HG03196 (cell line): ENCODE measurements at regions not wholly inside any gene's neighbourhood (a gene's known extent, or its start where the extent isn't known, plus 50 kb on each side); places are given as distances from the start of the nearest gene placed in this dataset.
"Not testable (repeated sequence)": the region's sequence is repeated elsewhere in the genome, so short reads cannot be mapped to it uniquely, and the experiment has no call there.

Source experiments
- ATAC-seq: cut with Tn5 transposase; IDR thresholded peaks from one replicate; pipeline ENCODE4 v1.9.1; 2021; ENCODE audit not compliant: unreplicated experiment

DNA sequence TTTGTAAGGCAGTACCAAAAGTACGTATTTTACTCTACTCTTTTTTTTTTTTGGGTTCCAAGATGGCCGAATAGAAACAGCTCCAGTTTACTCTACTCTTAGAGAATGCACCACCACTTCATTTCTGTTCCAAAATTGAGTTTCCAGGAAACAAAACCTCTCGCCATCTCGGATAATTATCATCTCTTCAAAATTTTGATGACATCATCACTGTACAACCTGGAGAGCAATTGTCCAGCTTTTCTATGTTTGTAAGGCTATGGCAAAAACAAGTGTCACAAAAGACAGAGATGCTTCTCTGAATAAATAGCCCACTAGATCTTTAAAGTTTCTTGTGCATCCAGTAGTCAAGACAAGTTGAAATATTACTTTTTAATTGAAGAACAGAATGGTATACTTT is 1631.9 kb upstream of the CDH6 start:
- ATAC-seq = no peak

DNA sequence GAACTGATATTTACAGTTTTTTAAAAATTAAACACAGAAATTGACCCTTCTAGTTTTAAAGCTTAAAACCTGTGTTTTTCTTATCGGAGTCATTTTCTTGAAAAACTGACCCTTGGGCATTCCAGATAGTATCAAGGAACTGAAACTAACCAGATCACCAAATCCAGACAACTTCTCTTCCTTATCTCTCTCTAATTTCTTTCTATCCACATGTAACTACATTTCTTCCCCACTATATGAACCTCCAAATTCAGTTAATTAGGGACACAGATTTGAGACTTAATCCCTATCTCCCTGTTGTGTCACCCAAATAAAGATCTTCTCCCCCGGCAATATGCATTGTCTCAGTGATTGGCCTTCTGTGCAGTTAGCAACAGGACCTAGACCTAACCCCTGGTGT is 1643.0 kb upstream of the CDH6 start:
- no peak for ATAC-seq

DNA sequence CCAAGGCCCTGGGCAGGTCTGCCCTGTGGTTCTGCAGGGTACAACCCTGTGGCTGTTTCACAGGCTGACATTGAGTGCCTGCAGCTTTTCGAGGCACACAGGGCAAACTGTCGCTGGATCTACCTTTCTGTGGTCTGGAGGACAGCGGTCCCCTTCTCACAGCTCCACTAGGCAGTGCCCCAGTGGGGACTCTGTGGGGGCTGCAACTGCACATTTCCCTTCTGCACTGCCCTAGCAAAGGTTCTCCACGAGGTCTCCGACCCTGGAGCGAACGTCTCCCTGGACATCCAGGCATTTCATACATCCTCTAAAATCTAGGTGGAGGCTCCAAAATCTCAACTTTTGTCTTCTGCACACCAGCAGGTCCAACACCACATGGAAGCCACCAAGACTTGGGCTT is 1645.2 kb upstream of the CDH6 start:
- ATAC-seq = no peak

DNA sequence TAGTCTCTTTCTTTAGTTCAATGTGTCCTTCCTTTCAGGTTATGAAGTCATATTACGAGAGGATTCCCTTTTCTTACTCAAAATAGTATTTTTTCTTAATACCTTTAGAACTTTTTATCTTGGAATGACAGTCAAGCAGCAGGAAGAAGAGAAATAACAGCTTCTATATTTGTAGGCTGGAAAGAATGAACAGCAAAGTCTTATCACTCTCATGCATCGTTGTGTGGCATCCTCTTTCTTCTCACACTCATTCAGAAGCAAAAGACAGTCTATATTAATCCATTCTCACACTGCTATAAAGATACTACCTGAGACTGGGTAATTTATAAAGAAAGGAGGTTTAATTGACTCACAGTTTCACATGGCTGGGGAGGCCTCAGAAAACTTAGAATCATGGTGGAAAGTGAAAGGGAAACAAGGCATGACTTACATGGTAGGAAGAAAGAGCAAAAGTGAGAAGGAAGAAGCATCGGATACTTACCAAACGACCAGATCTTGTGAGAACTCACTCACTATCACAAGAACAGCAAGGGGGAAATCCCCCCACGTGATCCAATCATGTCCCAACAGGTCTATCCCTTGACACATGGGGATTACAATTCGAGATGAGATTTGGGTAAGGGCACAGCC is 1646.1 kb upstream of the CDH6 start:
- ATAC-seq = no peak

DNA sequence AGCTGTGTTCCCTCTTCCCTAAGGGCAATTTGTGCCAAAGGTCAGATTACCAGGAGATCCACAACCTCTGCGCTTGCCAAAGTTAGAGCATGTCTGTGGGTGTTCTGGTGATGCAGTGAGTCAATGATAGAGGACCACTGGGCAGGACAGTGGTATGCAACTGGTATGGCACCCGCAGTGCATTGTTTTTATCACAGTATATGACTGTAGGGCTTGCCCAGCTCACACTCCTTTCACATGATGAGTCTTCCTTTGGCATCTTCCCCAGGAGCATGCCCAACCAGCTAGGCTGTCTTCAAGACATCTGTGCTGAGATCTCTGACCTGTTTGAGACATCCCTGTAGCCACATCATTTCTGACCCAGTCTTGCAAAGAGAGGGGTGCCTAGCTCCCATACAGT is 1650.0 kb upstream of the CDH6 start:
- no peak for ATAC-seq

DNA sequence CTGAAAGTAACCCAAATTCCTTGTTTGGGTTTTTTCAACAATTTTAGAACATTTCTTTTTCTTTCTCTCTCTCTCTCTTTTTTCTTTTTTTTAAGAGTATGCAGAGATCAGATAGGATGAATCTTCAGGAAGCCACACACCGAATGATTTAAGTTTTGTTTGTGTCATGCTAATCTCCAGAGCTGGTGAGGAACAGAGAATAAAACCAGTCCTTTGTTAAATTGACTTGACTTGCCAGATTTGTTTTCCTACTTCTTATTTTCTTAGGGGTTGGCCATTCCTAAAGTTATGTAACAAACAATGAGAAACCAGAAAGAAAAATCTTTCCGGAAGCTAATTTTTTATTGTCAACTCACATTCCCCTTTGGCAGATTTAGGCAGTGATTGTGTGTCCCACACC is 1669.3 kb upstream of the CDH6 start:
- ATAC-seq = no peak

DNA sequence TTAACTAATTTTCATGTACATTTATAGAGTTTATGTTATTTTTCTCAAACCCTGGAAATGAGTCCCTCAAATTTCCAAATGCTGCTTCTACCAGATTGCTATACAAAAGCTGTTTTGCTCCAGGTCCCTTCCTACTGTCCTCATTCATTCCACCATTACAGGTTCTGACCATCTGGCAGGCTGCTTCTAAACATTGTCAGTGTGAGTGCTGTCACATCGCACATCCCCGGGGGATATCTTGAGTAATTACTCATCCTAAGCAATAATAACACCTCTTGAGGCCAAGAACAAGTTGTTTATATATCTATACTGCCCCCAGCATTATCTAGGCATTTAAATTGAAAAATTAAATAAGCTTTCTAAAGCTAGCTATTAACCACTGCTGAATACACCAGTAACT is 1675.3 kb upstream of the CDH6 start:
- ATAC-seq = no peak

DNA sequence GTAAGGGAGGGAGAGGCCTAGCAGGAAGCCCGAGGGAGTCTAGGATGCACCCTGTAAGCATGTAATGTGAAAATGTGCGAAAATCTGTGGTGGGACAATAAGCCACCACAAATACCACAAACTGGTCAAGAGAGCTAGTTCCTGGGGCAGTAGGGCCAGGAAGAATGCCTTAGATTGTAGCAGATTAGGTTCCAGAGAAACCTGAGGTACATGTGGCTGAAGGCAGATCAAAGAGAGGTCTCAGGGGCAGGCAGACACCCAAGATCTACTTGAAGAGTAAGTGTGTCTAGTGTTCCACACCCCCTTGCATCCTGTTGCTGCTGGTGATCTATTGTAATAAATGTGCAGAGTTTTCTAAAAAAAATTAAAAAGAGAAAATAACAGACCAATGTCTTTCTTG is 1677.3 kb upstream of the CDH6 start:
- no peak for ATAC-seq

DNA sequence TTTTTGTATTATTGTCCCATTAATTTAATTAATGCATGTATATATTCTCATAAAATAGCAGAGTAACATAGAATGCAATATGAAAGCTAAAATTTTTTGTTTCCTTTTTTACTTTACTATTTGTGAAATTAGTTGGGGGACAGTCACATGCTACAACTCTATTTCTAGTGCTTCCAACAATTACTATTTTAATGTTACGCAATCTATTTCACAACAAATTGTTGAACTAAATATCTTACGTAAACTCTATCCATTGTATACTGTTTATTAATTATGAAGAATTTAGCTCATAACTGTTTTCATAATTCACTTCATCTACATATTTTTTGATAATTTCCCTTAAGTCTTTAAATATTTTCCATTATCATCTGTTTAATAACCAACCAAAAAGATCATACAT is 1685.4 kb upstream of the CDH6 start:
- no peak for ATAC-seq

DNA sequence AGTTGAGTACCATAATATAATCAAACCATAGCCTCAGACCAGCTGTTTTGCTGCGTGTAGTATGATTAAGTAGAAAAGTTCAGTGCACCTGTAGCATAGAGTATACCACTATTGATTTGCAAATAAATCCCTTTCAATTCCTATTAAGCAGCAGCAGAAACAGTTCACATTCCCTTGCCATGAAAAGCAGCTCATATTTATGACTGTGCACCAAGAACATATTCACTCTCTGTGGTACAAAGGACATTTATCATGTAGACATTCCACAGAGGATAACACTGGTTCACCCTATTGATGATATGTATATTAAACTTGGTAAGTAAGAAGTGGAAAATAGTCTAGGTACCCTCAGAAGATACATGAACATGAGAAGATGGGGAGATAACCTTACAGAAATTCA is 1689.1 kb upstream of the CDH6 start:
- ATAC-seq = no peak

DNA sequence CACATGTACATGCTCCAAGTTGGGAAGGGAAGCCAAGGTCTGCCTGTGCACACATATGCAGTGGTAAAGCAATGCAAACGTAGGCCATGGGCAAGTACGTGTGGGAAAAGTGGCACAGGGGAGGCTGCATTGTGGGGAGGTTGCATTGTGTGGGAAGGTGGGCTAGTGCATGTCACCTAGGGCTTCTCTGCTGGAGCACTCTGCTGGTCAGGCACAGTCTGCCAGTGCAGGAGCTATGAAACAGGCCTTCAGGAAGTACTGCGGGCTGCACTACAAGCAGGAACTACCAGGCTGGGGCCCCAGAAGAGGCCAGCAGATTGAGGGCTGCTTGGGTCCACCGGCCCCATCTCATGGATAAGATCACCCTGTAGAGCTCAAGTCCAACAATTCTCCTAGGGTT is 1694.6 kb upstream of the CDH6 start:
- ATAC-seq = no peak

DNA sequence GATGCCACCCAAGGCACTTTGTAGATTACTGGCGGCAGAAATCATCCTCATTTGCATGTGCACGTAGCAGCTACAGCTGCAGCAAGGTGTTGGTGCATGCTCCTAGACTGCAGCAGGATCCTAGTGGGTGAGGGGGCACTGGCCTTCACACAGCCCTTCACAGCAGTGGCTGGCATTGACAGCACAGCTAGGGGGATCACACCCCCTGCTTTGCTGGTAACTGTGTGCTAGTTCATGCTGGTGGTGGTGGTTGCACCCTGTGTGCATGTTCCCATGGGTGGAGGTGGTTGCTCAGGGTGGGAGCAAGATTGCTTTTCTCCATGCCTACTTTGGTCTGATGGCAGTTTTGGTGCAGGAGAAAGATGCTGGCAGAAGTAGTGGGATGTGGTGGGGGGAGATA is 1695.1 kb upstream of the CDH6 start:
- no peak for ATAC-seq

DNA sequence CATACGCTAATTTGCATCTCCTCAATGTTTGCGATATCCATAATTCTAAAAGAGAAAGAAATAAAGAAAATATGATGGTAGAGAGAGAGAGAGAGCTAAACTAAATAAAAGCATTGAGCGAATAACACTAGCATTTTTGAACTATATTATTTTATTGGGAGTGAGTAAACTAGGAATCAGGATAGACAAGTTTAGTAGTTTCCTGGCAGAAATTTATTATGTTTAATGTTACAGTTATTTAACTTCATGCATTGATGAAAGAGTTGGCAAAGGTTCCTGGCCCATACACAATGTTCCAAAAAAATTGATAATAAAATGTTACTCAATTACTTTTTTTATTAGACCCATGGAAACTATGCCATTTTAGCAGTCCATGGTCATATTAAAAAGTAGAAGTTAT is 1708.2 kb upstream of the CDH6 start:
- no peak for ATAC-seq

DNA sequence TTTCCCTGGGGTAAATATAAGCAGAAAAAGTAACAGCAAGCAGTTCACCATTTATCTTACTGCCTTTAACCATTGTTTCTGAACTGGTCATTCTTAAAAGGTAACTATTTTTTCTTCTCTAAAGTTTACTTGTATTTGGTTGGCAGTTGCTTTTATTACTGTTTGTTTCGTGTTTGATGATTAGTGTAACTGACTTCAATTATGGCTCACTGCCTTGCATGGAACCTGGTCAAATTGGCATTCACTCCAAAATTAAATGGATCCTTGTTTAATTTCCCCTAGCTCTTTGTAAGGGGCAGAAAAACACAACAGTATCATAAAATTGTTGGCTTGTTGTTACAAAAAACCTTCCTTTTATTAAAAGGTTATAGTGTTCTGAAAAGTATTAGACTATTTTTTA is 1723.9 kb upstream of the CDH6 start:
- no peak for ATAC-seq

DNA sequence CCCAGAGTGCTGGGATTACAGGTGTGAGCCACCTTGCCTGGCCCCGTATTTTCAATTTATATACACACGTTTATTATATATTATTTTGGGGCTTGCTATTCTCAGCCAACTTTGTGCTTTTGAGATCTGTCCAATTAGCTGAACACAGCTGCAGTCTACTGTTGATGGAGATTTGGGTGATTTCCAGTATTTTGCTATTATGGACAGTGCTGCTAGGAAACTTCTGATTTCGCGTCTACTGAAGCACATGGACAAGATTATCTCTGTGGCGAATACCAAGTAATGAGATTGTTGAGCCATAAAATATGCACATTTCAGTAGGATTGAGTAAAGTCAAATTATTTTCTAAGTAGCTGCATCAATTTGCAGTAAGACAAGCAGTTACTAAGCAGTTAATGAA is 1731.2 kb upstream of the CDH6 start:
- no peak for ATAC-seq

DNA sequence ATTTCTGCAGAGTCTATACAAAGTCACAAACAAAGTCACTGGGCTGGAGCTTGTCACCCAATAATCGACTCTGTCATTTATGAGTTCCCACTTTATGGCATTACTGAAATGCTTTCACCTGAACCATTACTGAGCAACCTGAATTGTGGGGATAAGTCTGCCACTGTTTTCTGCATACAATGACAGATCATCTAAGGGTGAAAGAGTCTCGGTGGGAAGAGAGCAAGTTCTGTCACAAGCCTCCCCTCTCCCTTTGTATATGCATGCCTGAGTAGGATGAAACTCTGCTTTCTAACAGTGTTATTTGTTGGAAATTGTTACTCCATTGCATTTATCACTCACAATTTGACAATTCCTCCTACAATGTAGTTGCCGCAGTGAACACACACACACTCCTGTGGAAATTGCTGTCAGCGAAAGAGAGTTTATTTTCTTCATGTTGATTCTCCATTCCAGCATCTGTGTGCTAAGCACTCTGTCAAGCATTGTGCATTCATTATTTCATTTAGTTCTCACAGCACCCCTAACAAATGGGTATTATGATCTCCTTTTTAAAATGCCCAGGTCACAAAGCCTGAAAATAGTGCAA is 1732.4 kb upstream of the CDH6 start:
- ATAC-seq = no peak

DNA sequence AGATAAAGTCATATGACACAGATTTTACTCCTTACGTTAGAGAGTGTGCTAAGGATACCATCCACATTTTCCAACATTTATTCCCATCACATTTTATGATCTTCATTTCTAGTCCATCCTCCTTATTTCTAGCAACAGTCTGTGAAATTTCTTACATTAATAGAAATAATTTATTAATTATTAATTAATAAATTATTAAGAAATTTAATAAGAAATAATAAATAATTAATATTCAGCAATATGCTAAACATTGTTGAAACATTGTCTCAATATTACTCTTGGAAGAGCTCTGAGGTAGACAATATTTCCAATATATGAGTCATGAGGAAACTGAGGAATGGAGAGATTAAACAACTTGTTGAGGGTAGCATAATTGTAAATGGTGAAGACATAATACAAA is 1742.5 kb upstream of the CDH6 start:
- ATAC-seq = not testable (repeated sequence)

DNA sequence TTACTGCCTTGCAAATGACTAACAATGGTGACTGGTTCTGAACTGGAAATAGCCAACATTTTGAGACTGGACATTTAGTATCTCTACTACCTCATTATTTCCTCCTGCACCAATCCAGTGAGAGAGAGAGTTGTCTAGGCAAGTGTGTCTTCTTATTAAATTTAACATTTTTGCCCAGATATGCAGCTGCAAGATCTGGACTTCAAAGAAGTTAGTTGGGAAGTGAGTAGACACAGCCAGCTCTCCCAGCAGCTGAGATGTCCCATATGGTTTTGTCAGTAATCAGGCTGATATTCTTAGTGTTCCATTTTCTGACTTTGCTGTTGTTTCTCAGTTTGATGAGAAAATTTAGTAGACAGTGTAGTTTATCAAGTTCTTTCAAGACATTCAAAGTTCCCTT is 1778.8 kb upstream of the CDH6 start:
- no peak for ATAC-seq

DNA sequence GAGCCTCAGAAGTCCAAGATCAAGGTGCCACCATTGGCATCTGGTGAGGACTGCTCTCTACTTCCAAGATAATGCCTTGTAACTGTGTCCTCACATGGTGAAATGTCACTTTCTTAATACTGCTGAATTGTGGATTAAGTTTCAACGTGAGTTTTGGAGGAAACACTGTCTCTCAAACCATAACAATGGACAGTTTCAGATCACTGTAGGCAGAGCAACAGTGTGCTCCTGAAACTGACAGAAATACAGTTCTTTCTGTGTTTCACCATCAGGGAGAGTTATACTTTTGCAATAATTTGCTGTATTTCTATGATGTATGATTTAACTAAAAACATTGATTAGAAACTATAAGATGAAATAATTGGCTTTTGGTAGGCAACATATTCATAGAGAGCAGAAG is 1780.5 kb upstream of the CDH6 start:
- ATAC-seq = no peak

DNA sequence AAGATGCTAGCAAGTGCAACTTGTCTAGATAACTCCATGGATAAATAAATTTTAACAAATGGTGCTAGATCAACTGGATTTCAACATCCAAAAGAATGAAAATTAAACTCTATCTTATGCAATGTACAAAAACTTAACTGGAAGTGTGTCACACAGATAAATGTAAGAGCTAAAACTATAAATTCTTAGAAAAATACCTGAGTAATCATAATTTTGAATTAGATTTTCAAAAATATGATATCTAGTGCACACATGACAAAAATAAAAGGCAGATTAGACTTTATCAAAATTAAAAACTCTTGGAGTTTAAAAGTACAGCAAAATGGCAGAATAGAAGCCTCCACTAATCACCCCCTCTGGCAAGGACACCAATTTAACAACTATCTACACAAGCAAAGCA is 1791.2 kb upstream of the CDH6 start:
- no peak for ATAC-seq

DNA sequence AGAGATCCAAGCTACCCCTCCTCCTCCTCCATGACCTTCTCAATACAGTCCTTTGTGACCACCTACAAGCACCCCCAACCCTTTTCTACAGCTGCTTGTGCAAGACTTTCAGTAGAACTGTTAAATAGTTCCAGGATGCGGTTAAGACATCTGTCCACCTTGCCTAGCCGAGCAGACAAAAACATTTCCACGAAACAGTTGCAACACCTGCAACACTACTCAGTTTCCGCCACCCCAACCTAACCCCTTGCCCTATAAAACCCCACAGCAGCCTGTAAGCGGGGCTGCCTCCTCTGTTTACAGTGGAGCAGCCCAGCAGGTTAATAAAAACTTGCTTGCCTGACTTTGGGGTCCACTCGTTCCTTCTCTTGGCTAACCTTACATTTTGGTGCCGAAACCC is 1803.5 kb upstream of the CDH6 start:
- no peak for ATAC-seq

DNA sequence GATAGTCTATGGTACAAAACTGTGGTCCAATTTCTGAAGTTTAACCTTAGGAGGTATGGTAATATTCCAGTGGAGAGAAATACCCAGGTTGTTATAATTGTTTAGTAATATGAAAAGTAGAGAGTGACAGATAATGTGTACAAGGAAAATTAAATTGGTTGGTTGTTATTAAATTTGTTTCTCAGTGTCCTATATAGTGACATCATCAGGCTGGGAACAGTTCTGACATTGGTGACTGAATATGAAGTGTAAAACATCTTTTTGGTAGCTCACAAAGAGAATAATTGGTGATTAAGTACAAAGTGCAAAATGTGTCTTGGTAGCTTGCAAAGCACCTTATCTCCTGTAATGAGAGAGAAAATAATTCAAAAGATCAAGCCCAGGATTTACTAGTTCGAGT is 1806.1 kb upstream of the CDH6 start:
- no peak for ATAC-seq

DNA sequence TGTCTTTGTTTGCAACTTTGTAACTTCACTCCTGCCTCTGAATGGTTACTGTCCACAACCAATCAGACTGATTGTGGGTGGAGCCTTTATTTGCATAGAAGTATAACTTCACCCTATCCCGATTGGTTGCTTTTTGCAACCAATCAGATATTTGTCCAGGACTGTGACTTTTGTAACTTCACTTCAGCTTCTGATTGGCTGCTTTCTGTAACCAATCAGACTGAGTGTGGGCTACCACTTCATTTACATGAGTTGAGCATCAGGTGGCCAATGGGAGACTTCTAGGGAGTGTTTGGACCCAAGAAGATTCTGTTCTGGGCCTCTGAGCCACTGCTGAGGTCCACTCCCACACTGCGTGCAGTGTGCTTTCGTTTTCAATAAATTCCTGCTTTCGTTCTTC is 1810.7 kb upstream of the CDH6 start:
- no peak for ATAC-seq
